ENCODE measurements at regions not wholly inside any gene's neighbourhood (a gene's known extent, or its start where the extent isn't known, plus 50 kb on each side); places are given as distances from the start of the nearest gene placed in this dataset.

- no peaks in the 10 kb centered on the region for H3K36me3 Mint-ChIP-seq (ENCODE audit: low read depth)
- H3K9me3 Mint-ChIP-seq: peaks cover 1% of the 10 kb centered on the region
- H3K27ac Mint-ChIP-seq: no peak overlapping the region
- TF ChIP-seq CTCF (IDR thresholded peaks at IDR 0.05): no peak
- no peaks in the 10 kb centered on the region for H3K4me1 Mint-ChIP-seq (ENCODE audit: low read depth)
- DNase-seq (no peak), ATAC-seq (no peak)
- ChIA-PET CTCF (no interaction called here), POLR2A (no interaction called here)
- no peaks in the 10 kb centered on the region for H3K27me3 Mint-ChIP-seq
- H3K4me3 Mint-ChIP-seq: no peak overlapping the region
- intact Hi-C loops (cut with micrococcal nuclease): no loop called here
Measured at GRCh38 chr12:83958997-83959396, 953.6 kb downstream of the SLC6A15 start.

GRCh38 chr12:83954956-83955601 is 957.5 kb downstream of the SLC6A15 start:
- Mint-ChIP-seq H3K36me3 (ENCODE audit: low read depth) (no peaks in the 10 kb centered on the region), H3K9me3 (peaks cover 4% of the 10 kb centered on the region), H3K4me3 (no peak overlapping the region), H3K4me1 (ENCODE audit: low read depth) (no peaks in the 10 kb centered on the region), H3K27ac (no peak overlapping the region), H3K27me3 (no peaks in the 10 kb centered on the region)
- POLR2A ChIA-PET: no interaction called here
- ATAC-seq (no peak), DNase-seq (no peak)
- TF ChIP-seq CTCF (IDR thresholded peaks at IDR 0.05): no peak
- CTCF ChIA-PET: no interaction called here
- intact Hi-C loops (cut with micrococcal nuclease): no loop called here

GRCh38 chr12:83954071-83954789 is 958.4 kb downstream of the SLC6A15 start:
- Mint-ChIP-seq H3K27ac (no peak overlapping the region), H3K27me3 (no peaks in the 10 kb centered on the region), H3K4me1 (ENCODE audit: low read depth) (no peaks in the 10 kb centered on the region), H3K36me3 (ENCODE audit: low read depth) (no peaks in the 10 kb centered on the region), H3K9me3 (peaks cover 4% of the 10 kb centered on the region), H3K4me3 (no peak overlapping the region)
- intact Hi-C loops (cut with micrococcal nuclease): no loop called here
- ATAC-seq: no peak
- no peak for DNase-seq
- ChIA-PET CTCF (no interaction called here), POLR2A (no interaction called here)
- no peak for TF ChIP-seq CTCF (IDR thresholded peaks at IDR 0.05)

- no peaks in the 10 kb centered on the region for H3K4me1 Mint-ChIP-seq (ENCODE audit: low read depth)
- CTCF ChIA-PET: no interaction called here
Measured at GRCh38 chr12:83945871-83946270, 966.7 kb downstream of the SLC6A15 start.

More at GRCh38 chr12:83945871-83946270, 966.7 kb downstream of the SLC6A15 start:
- H3K27me3 Mint-ChIP-seq: no peaks in the 10 kb centered on the region
- no peak for ATAC-seq
- intact Hi-C loops (cut with micrococcal nuclease): no loop called here
- DNase-seq: no peak
- peaks cover 5% of the 10 kb centered on the region for H3K9me3 Mint-ChIP-seq
- no peak for TF ChIP-seq CTCF (IDR thresholded peaks at IDR 0.05)
- no peak overlapping the region for H3K4me3 Mint-ChIP-seq
- H3K36me3 Mint-ChIP-seq (ENCODE audit: low read depth): no peaks in the 10 kb centered on the region
- no peak overlapping the region for H3K27ac Mint-ChIP-seq
- POLR2A ChIA-PET: no interaction called here

All from activated CD8-positive, alpha-beta T cell treated with anti-CD3 and anti-CD28 coated beads for 36 hours (primary cell).